ENCODE measurements at regions not wholly inside any gene's neighbourhood (a gene's known extent, or its start where the extent isn't known, plus 50 kb on each side); places are given as distances from the start of the nearest gene placed in this dataset.

DNA sequence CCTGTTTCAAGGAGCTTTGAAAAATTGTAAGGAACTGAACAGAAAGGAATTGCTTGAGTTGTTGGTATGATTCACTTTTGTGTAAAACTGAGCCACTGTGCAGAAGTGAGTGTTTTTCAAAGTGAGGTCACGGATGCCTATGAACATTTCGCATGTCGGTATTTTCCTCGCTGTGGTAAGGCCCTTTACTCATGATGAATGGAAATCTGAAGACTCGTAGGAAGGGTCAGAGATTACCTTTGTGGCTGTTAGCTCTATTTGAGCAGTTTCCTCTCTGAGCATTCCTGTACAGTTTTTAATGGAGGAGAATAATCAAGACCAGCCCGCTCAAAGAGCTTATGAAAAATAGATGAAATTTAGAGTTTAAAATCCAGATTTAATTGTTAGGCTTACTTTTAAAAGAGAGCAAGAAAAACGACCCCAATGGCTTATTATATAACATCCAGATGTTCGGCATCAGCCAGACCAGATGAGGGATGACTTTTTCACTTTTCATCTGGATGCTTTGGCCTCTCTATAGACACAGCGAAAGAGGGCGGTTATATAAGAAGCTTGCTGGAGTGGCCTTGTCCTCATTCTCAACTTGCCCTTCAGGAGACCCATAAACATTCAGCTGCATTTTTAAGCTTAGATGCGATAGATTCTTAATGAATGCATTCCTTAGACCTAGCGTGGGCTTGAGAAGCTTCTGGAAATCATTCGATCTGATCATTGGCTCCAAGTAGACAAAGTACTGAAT, 99.5 kb downstream of the CD83 start:
- no peaks in the 10 kb centered on the region for H4K20me1 ChIP-seq (replicated peaks; ENCODE audit: insufficient read depth)
- no peak for ATAC-seq
- H3K4me3 Mint-ChIP-seq = no peak overlapping the region
- H3K9me2 ChIP-seq (ENCODE audit: insufficient read depth) = peaks cover 15% of the 10 kb centered on the region; the same call in 1 of the 2 replicates
- peaks cover 18% of the 10 kb centered on the region for H3K27me3 Mint-ChIP-seq (ENCODE audit: insufficient read depth, low read depth, poor library complexity)
- peaks cover 17% of the 10 kb centered on the region for H3K9me3 Mint-ChIP-seq
- no peak overlapping the region for H3K4me3 ChIP-seq
- no peak overlapping the region; the same call in 1 of the 2 replicates for H2AFZ ChIP-seq
- TF ChIP-seq, protein P1, sequence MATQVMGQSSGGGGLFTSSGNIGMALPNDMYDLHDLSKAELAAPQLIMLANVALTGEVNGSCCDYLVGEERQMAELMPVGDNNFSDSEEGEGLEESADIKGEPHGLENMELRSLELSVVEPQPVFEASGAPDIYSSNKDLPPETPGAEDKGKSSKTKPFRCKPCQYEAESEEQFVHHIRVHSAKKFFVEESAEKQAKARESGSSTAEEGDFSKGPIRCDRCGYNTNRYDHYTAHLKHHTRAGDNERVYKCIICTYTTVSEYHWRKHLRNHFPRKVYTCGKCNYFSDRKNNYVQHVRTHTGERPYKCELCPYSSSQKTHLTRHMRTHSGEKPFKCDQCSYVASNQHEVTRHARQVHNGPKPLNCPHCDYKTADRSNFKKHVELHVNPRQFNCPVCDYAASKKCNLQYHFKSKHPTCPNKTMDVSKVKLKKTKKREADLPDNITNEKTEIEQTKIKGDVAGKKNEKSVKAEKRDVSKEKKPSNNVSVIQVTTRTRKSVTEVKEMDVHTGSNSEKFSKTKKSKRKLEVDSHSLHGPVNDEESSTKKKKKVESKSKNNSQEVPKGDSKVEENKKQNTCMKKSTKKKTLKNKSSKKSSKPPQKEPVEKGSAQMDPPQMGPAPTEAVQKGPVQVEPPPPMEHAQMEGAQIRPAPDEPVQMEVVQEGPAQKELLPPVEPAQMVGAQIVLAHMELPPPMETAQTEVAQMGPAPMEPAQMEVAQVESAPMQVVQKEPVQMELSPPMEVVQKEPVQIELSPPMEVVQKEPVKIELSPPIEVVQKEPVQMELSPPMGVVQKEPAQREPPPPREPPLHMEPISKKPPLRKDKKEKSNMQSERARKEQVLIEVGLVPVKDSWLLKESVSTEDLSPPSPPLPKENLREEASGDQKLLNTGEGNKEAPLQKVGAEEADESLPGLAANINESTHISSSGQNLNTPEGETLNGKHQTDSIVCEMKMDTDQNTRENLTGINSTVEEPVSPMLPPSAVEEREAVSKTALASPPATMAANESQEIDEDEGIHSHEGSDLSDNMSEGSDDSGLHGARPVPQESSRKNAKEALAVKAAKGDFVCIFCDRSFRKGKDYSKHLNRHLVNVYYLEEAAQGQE (IDR thresholded peaks at IDR 0.05; ENCODE audit: unreplicated experiment) = no peak
- TF ChIP-seq ETS1 (IDR thresholded peaks at IDR 0.05) (no peak), JUNB (IDR thresholded peaks at IDR 0.05; ENCODE audit: unreplicated experiment) (no peak), STAT1 (IDR thresholded peaks at IDR 0.05; ENCODE audit: unreplicated experiment) (no peak), CTCF (conservative IDR thresholded peaks at IDR 0.05; ENCODE audit: low read depth in 2 of 2) (no peak), ZNF331 (CRISPR knock-in tag; IDR thresholded peaks at IDR 0.05; ENCODE audit: low read depth) (no peak), EZH2 (IDR thresholded peaks at IDR 0.05; ENCODE audit: low read depth, unreplicated experiment) (no peak), POLR2AphosphoS5 (IDR thresholded peaks at IDR 0.05; ENCODE audit: low read depth) (no peak), ZNF462 (CRISPR knock-in tag; IDR thresholded peaks at IDR 0.05) (no peak), EZH2phosphoT487 (IDR thresholded peaks at IDR 0.05; ENCODE audit: unreplicated experiment) (no peak), CREB1 (CRISPR knock-in tag; IDR thresholded peaks at IDR 0.05; ENCODE audit: low read depth) (no peak), ZNF114 (CRISPR knock-in tag; IDR thresholded peaks at IDR 0.05) (no peak)
- H3K4me1 Mint-ChIP-seq = peaks cover 7% of the 10 kb centered on the region
- no peaks in the 10 kb centered on the region; the same call in 1 of the 2 replicates for H3K4me1 ChIP-seq (ENCODE audit: insufficient read depth)
- no peak overlapping the region for H3K4me2 ChIP-seq
- H3K36me3 Mint-ChIP-seq (ENCODE audit: low read depth) = peaks cover 16% of the 10 kb centered on the region
- H3K36me3 ChIP-seq (ENCODE audit: insufficient read depth) = no peaks in the 10 kb centered on the region; the same call in 1 of the 2 replicates
- peaks cover 10% of the 10 kb centered on the region; the same call in 1 of the 2 replicates for H3K27me3 ChIP-seq (ENCODE audit: insufficient read depth)
- DNase-seq (ENCODE audit: low spot score) = no peak
- H3K79me2 ChIP-seq (replicated peaks; ENCODE audit: insufficient read depth) = no peaks in the 10 kb centered on the region; the same call in 1 of the 2 replicates
- H3K27ac Mint-ChIP-seq = no peak overlapping the region
- H3F3A ChIP-seq (replicated peaks; ENCODE audit: low read depth) = peaks cover 3% of the 10 kb centered on the region; the same call in 1 of the 2 replicates
- no peak overlapping the region for H3K27ac ChIP-seq (ENCODE audit: low read depth)
